KOPT-K1 (cell line): ENCODE measurements at regions not wholly inside any gene's neighbourhood (a gene's known extent, or its start where the extent isn't known, plus 50 kb on each side); places are given as distances from the start of the nearest gene placed in this dataset.
"Not testable (repeated sequence)": the region's sequence is repeated elsewhere in the genome, so short reads cannot be mapped to it uniquely, and the experiment has no call there.

Experiments used
- H3K27ac ChIP-seq: fragments of 200-600 bp; sonication (generic); 2 replicates; pipeline ENCODE4 v1.5.1; 2016; ENCODE audit warnings: antibody characterized with exemption, mild to moderate bottlenecking, low read depth, low read length; ENCODE audit not compliant: poor library complexity, severe bottlenecking
- H3K36me3 ChIP-seq: fragments of 200-600 bp; sonication (generic); 2 replicates; pipeline ENCODE4 v1.5.1; 2017; ENCODE audit warnings: antibody characterized with exemption, mild to moderate bottlenecking, low read length, moderate library complexity; ENCODE audit not compliant: insufficient read depth
- H3K9me3 ChIP-seq: fragments of 200-600 bp; sonication (generic); 2 replicates; pipeline ENCODE4 v1.5.1; 2017; ENCODE audit warnings: antibody characterized with exemption, low read length, mild to moderate bottlenecking; ENCODE audit not compliant: insufficient read depth, poor library complexity, severe bottlenecking

DNA sequence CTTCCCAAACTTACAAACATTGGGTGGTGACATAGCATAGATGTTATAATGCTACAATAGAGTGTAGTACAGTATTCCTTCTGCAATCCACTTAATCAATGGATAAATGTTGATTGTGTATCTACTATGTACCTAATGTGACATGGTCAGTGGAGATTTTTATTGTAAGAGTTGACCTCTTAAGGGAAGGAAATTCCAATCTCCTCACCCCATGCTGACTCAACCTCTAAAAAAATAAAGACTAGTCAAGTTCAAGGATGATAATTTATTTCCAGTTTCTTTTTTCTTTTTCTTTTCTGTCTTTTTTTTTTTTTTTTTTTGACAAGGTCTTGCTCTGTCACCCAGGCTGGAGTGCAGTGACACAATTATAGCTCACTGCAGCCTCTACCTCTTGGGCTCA lies 206.5 kb upstream of the STS start:
- no peaks in the 10 kb centered on the region for H3K36me3 ChIP-seq
- H3K27ac ChIP-seq, result no peak overlapping the region
- no peaks in the 10 kb centered on the region for H3K9me3 ChIP-seq

DNA sequence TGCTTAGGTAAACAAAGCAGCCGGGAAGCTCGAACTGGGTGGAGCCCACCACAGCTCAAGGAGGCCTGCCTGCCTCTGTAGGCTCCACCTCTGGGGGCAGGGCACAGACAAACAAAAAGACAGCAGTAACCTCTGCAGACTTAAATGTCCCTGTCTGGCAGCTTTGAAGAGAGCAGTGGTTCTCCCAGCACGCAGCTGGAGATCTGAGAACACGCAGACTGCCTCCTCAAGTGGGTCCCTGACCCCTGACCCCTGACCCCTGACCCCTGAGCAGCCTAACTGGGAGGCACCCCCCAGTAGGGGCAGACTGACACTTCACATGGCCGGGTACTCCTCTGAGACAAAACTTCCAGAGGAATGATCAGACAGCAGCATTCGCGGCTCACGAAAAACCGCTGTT lies 214.6 kb upstream of the STS start:
- H3K27ac ChIP-seq, H3K9me3 ChIP-seq, H3K36me3 ChIP-seq: not testable (repeated sequence)

DNA sequence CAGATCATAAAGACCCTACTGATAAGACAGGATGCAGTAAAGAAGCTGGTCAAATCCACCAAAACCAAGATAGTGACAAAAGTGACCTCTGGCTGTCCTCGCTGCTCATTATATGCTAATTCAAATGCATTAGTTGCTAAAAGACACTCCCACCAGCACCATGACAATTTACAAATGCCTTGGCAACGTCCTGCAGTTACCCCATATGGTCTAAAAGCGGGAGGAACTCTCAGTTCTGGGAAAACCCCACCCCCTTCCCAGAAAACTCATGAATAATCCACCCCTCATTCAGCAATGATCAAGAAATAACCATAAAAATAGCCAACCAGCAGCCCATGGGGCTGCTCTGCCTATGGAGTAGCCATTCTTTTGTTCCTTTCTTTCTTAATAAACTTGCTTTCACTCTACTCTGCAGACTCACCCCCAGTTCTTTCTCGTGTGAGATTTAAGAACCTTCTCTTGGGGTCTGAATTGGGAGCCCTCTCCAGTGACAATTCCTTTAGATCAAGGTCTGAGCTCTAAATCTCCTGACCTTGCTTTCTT lies 217.1 kb upstream of the STS start:
- no peaks in the 10 kb centered on the region for H3K36me3 ChIP-seq
- no peak overlapping the region for H3K27ac ChIP-seq
- no peaks in the 10 kb centered on the region for H3K9me3 ChIP-seq

DNA sequence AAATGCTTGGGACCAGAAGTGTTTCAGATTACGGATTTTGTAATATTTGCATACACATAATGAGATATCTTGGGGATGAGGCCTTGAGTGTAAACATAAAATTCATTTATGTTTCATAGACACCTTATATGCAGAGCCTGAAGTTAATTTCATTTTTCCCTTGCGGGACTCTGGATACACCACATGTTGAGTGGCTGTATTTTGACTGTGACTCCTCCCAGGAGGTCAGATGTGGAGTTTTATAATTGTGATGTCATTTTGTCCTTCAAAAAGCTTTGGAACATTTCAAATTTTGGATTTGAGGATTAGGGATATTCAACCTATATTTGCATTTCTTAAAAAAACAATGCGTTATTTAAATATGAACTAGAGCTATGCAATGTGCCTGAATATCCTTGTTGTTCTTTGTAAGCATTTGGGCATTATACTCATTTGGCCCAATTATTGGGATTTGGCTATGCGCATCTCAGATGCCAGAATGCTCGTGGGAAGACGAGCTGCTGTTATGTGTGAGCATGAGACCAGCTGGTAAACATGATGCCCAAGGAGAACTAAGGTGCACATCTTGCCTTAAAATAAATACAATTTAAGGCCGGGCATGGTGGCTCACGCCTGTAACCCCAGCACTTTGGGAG lies 223.0 kb upstream of the STS start:
- H3K27ac ChIP-seq, result no peak overlapping the region
- no peaks in the 10 kb centered on the region for H3K9me3 ChIP-seq
- no peaks in the 10 kb centered on the region for H3K36me3 ChIP-seq

DNA sequence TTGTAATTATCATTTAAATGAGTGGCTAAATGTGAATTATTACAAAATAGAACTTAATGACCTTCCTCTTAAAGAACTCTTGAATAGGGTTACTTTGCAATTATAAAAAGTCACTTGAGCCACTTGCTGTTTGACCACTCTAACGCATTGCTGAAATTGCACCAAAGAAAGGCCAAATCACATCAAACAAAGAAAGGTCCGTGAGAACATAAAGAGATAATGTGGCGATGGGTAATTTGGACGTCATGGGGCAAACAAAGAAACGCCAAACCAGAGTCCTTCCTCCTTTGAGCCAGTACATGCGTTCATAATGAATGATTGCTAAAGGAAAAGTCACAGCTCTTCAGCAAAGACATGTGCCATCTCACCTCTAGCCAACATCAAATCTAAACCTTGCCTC lies 229.8 kb upstream of the STS start:
- no peak overlapping the region for H3K27ac ChIP-seq

DNA sequence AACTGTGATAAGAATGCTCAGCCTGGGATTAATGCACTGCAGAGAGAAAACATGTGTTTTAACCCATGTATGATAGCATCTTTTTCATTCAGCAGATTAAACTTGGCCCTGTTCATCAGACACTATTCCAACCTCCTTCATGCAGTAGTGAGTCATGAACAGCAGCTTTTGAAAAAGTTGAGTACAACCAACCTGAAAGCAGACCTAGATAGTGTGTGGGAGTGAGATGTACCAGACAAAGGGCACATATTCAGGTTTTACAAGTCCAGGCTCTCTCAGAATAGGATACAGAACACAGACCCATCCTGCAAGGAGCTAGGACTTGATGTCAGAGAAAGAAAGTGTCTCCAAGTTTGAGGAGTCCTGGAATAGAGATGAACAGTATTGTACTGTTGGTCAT lies 237.3 kb upstream of the STS start:
- Histone ChIP-seq H3K27ac (no peak overlapping the region), H3K36me3 (no peaks in the 10 kb centered on the region), H3K9me3 (no peaks in the 10 kb centered on the region)

More for the DNA sequence above, 229.8 kb upstream of the STS start:
- H3K36me3 ChIP-seq, result no peaks in the 10 kb centered on the region
- no peaks in the 10 kb centered on the region for H3K9me3 ChIP-seq

DNA sequence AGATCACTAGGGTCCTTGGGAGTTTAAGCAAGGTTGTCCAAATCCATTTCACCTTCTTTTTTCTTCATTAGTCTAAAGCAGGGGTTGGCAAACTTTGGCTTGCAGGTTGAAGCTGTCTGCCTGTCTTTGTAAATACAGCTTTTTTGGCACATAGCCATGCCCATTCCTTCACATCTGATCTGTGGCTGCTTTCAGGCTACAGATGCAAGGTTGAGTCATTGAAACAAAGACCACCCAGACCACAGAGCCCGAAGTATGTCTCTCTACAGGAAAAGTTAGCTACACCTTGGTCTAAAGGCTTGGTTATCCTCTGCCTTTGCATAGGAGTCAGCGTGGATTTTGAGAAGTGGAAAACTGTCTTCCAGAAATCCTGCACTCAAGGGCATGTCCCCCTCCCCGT lies 238.1 kb upstream of the STS start:
- no peaks in the 10 kb centered on the region for H3K36me3 ChIP-seq
- H3K9me3 ChIP-seq, result no peaks in the 10 kb centered on the region
- no peak overlapping the region for H3K27ac ChIP-seq

DNA sequence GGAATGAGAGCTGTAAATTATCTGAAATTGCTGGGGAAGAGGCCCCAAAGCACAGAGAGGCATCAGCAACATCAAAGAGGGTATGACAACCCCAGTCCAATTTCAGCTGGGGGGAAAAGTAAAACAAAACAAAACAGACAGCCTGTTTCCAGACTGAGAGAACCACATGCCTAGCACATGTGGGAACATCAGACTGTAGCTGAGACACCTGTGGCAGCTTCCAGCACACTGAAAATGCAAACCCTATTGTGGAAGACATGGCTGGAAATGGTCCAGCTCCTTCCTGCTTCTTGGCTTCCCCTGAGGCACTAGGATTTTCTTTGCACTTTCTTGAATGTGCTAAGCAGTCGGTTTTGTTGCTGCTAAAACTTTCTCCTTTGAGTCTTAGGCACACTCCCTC lies 240.9 kb upstream of the STS start:
- no peak overlapping the region for H3K27ac ChIP-seq
- H3K9me3 ChIP-seq, result no peaks in the 10 kb centered on the region
- no peaks in the 10 kb centered on the region for H3K36me3 ChIP-seq

DNA sequence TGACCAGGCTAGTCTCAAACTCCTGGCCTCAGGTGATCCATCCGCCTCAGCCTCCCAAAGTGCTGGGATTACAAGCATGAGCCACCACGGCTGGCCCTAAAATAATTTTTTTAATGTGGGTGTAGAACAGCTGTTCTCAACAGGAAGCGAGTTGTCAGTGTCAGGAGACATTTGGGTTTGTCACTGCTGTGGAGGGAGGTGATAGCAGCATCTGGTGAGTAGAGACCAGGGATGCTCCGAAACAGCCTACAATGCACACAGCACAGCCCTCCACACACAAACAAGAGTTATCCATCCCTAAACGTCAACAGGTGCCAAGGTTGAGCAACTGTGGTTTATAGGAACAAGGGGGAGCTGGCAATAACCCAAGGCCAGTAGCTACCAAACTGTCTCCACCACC lies 243.4 kb upstream of the STS start:
- Histone ChIP-seq H3K36me3 (no peaks in the 10 kb centered on the region), H3K9me3 (no peaks in the 10 kb centered on the region), H3K27ac (no peak overlapping the region)

DNA sequence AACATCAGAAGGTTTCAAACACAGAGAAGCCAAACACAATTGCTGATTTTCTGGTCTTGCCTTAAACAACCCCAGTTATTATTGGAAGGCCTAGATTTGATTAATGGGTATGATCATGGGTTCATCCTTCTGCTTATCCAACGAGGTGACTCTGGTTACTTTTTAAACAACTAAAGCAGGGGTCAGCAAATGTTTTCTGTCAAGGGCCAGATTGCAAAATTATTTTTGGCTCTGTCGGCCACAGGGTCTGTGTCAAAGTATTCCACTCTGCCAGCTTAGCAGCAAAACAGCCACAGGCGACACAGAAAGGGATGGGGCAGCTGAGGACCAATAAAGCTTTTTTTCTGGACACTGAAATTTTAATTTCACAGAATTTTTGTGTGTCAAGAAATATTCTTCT lies 249.1 kb upstream of the STS start:
- Histone ChIP-seq H3K36me3 (no peaks in the 10 kb centered on the region), H3K27ac (no peak overlapping the region), H3K9me3 (no peaks in the 10 kb centered on the region)

DNA sequence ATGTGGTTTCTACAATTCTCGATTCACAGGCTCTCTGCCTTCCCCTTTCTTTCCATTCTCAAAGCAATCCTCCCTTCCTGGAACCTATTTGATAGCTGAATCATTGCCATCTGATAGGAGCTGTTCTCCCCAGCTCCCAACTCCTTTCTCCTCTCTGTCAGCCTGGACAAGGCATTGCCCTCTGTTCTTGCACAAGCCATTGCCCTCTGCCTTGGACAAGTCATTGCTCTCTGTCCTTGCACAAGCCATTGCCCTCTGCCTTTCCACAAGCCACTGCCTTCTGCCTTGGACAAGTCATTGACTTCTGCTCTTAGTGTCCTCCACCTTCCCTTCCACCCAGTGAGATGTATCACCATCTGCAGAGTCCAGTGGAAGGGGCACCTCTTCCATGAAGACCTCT lies 256.1 kb upstream of the STS start:
- Histone ChIP-seq H3K9me3 (no peaks in the 10 kb centered on the region), H3K36me3 (no peaks in the 10 kb centered on the region), H3K27ac (no peak overlapping the region)

DNA sequence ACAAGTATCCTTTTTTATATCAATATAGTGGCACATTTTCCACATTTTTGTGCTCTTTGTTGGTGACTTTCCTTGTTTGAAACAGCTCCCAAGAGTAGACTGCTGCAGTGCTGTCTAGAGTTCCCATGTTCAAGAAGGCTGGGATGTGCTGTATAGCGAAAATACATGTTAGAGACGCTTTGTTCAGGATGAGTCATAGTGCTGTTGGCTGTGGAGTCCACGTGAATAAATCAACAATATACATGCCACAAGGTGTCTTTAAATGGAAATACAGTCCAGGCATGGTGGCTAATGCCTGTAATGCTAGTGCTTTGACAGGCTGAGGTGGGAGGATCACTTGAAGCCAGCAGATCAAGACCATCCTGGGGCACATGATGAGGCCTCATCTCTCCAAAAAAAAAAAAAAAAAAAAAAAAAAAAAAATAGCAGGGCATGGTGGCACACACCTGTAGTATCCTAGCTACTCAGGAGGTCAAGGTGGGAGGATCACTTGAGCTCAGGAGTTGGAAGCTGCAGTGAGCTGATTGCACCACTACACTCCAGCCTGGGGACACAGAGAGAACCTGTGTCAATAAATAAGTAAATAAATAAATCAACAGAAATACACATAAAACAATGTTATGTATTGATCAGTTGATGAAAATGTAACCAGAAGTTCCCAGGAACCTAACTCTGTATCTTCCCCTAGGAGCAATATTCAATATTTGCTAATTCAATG lies 256.8 kb upstream of the STS start:
- Histone ChIP-seq H3K9me3 (no peaks in the 10 kb centered on the region), H3K27ac (no peak overlapping the region), H3K36me3 (no peaks in the 10 kb centered on the region)

DNA sequence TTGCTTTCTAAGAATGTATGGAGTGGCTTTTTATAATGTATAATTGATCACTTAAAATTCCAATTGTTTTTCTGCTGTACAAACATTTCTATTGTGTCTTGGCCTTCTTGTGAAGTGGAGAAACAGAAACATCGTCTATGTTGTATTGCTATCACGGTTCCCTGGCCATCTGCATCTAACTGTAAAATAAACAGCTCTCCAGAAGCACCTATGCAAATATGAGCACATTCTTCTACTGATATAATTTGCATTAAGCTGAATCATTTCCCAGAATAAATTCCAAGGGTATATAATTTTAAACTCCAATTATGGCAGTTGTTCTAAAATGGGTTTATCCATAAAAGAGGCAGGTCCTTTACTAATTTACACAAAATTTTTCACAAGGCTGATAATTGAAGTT lies 261.6 kb upstream of the STS start:
- no peak overlapping the region for H3K27ac ChIP-seq
- H3K36me3 ChIP-seq, result no peaks in the 10 kb centered on the region
- no peaks in the 10 kb centered on the region for H3K9me3 ChIP-seq

DNA sequence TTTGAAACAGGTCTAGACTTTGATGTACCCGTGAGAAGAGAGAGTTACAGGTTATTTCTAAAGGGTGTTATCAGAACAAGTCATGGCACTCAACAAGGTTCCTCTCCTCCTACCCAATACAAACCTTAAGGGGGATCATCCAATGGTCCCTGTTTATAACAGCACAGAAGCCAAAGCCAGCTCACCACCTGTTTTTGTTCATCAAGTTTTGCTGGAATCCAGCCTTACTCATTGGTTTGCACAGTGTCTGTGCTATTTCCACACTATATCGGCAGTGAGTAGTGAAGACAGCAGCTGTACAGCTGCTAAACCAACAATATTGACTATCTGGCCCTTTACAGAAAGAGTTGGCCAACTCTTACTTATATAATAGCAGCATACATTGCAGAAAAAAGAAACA lies 262.1 kb upstream of the STS start:
- Histone ChIP-seq H3K9me3 (no peaks in the 10 kb centered on the region), H3K36me3 (no peaks in the 10 kb centered on the region), H3K27ac (no peak overlapping the region)

DNA sequence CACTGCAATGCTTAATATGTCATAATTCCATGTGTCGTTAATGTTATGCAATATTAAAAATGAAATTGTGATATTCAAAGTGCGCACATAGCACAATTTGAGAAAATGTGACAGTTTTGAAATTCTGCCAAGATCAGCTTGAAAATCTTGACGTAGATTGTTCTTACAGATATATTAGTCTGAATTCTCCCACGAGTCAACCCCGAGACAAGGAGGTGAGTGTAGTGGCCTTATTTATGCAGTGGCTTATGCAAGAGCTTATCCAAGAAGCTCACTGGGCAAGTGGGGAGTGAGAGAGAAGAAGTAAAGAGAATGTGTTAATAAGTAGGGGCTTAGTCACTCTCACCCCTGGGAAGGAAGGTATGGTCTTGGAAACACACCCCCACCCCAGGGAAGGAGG lies 286.1 kb upstream of the STS start:
- Histone ChIP-seq H3K9me3 (peaks cover 9% of the 10 kb centered on the region), H3K36me3 (no peaks in the 10 kb centered on the region), H3K27ac (no peak overlapping the region)

DNA sequence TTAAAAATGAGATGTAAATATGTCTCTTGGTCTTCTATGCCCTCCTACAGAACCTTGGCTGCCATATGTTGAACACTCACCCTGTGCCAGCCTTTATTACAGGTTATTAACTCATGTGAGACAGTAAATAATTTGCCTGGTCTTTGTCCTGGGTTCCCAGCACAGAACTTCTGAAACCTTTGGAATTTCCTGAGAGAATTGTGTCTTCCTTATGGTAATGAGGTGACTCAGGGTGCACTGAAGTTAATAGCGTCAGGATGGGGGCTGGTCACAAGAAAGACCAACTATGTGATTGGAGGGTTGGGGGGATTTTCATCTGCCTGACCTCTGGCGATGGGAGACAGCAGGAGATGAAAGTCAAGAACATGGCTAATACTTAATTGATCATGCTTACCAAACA lies 289.8 kb upstream of the STS start:
- H3K36me3 ChIP-seq, result no peaks in the 10 kb centered on the region
- H3K9me3 ChIP-seq, result peaks cover 9% of the 10 kb centered on the region
- no peak overlapping the region for H3K27ac ChIP-seq
